GM12878 (cell line): ENCODE measurements at regions not wholly inside any gene's neighbourhood (a gene's known extent, or its start where the extent isn't known, plus 50 kb on each side); places are given as distances from the start of the nearest gene placed in this dataset.

ENCODE experiments used
- ATAC-seq: fragments of 200-7000 bp; cut with Tn5 transposase; 3 replicates; pipeline ENCODE4 v1.9.1; 2020; ENCODE audit warnings: mild to moderate bottlenecking, moderate library complexity
- BruUV-seq: library from RNA; stranded (reverse); fragments of 400-500 nt; replicated peaks from 2 replicates; lab custom pipeline; 2021; lab: Mats Ljungman, UMichigan
- CTCF ChIA-PET: fragments of 300-600 bp; sonication (Branson Sonifier 250); formaldehyde crosslinking; extraction: SDS; loops from one replicate; lab custom pipeline; 2021; ENCODE audit warnings: inconsistent platforms; lab: Yijun Ruan, JAX
- POLR2A ChIA-PET: fragments of 350-600 bp; formaldehyde crosslinking; extraction: SDS; loops from one replicate; lab custom pipeline; 2021; ENCODE audit warnings: inconsistent platforms; lab: Charles Lee
- RAD21 ChIA-PET: fragments of 300-600 bp; sonication (Branson Sonifier 250); formaldehyde crosslinking; loops from one replicate; lab custom pipeline; 2023; ENCODE audit warnings: antibody characterized with exemption; ENCODE audit not compliant: unreplicated experiment; lab: Charles Lee
- SMC1A ChIA-PET: fragments of 300-600 bp; sonication (Branson Sonifier 250); formaldehyde crosslinking; loops from one replicate; lab custom pipeline; 2023; ENCODE audit not compliant: unreplicated experiment, uncharacterized antibody; lab: Charles Lee
- DNase-seq: peaks from one replicate; pipeline ENCODE4 v3.0.0-alpha.2; 2011; ENCODE audit warnings: low read depth, low spot score
- FAIRE-seq: peaks from 3 replicates; lab custom pipeline; 2011; peaks lifted over from hg19 to GRCh38; lab: Jason Lieb, UNC
- H2AFZ ChIP-seq: 2 replicates; pipeline ENCODE4 v1.6.0; 2011; ENCODE audit warnings: low read depth, low read length, control low read depth; ENCODE audit not compliant: control insufficient read depth
- H3K27ac ChIP-seq: 2 replicates; pipeline ENCODE4 v1.5.1; 2011; ENCODE audit warnings: control low read depth; ENCODE audit not compliant: control insufficient read depth, insufficient read depth
- H3K27me3 ChIP-seq, 2 experiments: replicated peaks in 1 of 2; 2 replicates each; pipeline versions ENCODE4 v1.6.0 to v1.6.1; 2011; ENCODE audit warnings: low read length in 1 of 2; ENCODE audit not compliant: control insufficient read depth in 2 of 2, insufficient read depth in 2 of 2
- H3K36me3 ChIP-seq, 2 experiments: 2 replicates each; pipeline ENCODE4 v1.5.1; 2011; ENCODE audit warnings: low read length in 1 of 2; ENCODE audit not compliant: control insufficient read depth in 2 of 2, insufficient read depth in 2 of 2
- H3K4me1 ChIP-seq: 2 replicates; pipeline ENCODE4 v1.6.1; 2011; ENCODE audit warnings: mild to moderate bottlenecking, low read length, moderate library complexity, mixed read lengths; ENCODE audit not compliant: control insufficient read depth, insufficient read depth
- H3K4me2 ChIP-seq: 2 replicates; pipeline ENCODE4 v1.6.0; 2011; ENCODE audit warnings: control low read depth; ENCODE audit not compliant: control insufficient read depth, insufficient read depth
- H3K4me3 ChIP-seq: fragments of 200-600 bp; sonication (generic); 2 replicates; pipeline ENCODE4 v1.5.1; 2016
- H3K79me2 ChIP-seq: 2 replicates; pipeline ENCODE4 v1.6.0; 2011; ENCODE audit warnings: low read length; ENCODE audit not compliant: control insufficient read depth, insufficient read depth
- H3K9ac ChIP-seq: 2 replicates; pipeline ENCODE4 v1.8.0; 2011; ENCODE audit warnings: low read length, control low read depth, mixed read lengths; ENCODE audit not compliant: control insufficient read depth, insufficient read depth
- H3K9me3 ChIP-seq: replicated peaks from 3 replicates; pipeline ENCODE4 v1.5.1; 2011; ENCODE audit warnings: mild to moderate bottlenecking, low read length; ENCODE audit not compliant: control insufficient read depth, insufficient read depth
- H4K20me1 ChIP-seq: 2 replicates; pipeline ENCODE4 v1.6.0; 2011; ENCODE audit not compliant: control insufficient read depth, insufficient read depth
- CBFB ChIP-seq: IDR thresholded peaks from 2 replicates; pipeline ENCODE4 v1.6.1; 2016; ENCODE audit warnings: antibody characterized with exemption, low read depth
- CHD1 ChIP-seq: IDR thresholded peaks from 2 replicates; pipeline ENCODE4 v1.6.1; 2012; ENCODE audit warnings: low read depth, low read length, improper control_type of control experiment
- EED ChIP-seq: sonication (generic); IDR thresholded peaks from 2 replicates; pipeline ENCODE4 v1.6.1; 2016; ENCODE audit warnings: antibody characterized with exemption, low read depth
- IRF4 ChIP-seq: IDR thresholded peaks from 2 replicates; pipeline ENCODE4 v1.6.1; 2011; ENCODE audit warnings: low read depth, low read length
- LARP7 ChIP-seq: fragments of 450-650 bp; IDR thresholded peaks from 2 replicates; pipeline ENCODE4 v1.6.1; 2017; ENCODE audit warnings: mild to moderate bottlenecking
- RB1 ChIP-seq: fragments of 450-650 bp; formaldehyde crosslinking; IDR thresholded peaks from 2 replicates; pipeline ENCODE4 v1.6.1; 2017; ENCODE audit warnings: mild to moderate bottlenecking, borderline replicate concordance
- RBBP5 ChIP-seq: fragments of 200-600 bp; sonication (generic); conservative IDR thresholded peaks from 2 replicates; pipeline ENCODE4 v1.6.1; 2016
- SIX5 ChIP-seq: IDR thresholded peaks from 2 replicates; pipeline ENCODE4 v1.6.1; 2011; ENCODE audit warnings: mild to moderate bottlenecking, low read depth, low read length, moderate library complexity; ENCODE audit not compliant: severe bottlenecking
- SMC3 ChIP-seq: IDR thresholded peaks from 2 replicates; pipeline ENCODE4 v1.6.1; 2011; ENCODE audit warnings: low read length, improper control_type of control experiment, borderline replicate concordance
- SPI1 ChIP-seq: IDR thresholded peaks from 2 replicates; pipeline ENCODE4 v1.6.1; 2011; ENCODE audit warnings: low read depth, mild to moderate bottlenecking, low read length, moderate library complexity, borderline replicate concordance; ENCODE audit not compliant: insufficient read depth
- SUZ12 ChIP-seq: fragments of 200-600 bp; sonication (generic); IDR thresholded peaks from one replicate; pipeline ENCODE4 v1.6.1; 2018; ENCODE audit warnings: antibody characterized with exemption, mild to moderate bottlenecking; ENCODE audit not compliant: unreplicated experiment
- TAF1 ChIP-seq: IDR thresholded peaks from 2 replicates; pipeline ENCODE4 v1.6.1; 2011; ENCODE audit warnings: mild to moderate bottlenecking, low read depth, low read length, borderline replicate concordance
- WRNIP1 ChIP-seq: IDR thresholded peaks from 2 replicates; pipeline ENCODE4 v1.6.1; 2011; ENCODE audit warnings: low read depth, low read length, improper control_type of control experiment, borderline replicate concordance
- ZBED1 ChIP-seq: IDR thresholded peaks from 2 replicates; pipeline ENCODE4 v1.6.1; 2016; ENCODE audit warnings: borderline replicate concordance
- WGBS: methylation state at CpG from one replicate; pipeline ENCODE4 v1.1.6; 2016; ENCODE audit warnings: low lambda C conversion rate; ENCODE audit not compliant: insufficient replicate concordance, insufficient coverage; ENCODE audit errors: missing lambda C conversion rate; 5-methylcytosine and 5-hydroxymethylcytosine counted together
- in situ Hi-C: fragments of 300-500 bp; cut with MboI; formaldehyde crosslinking; loops from 9 replicates; pipeline ENCODE4 v1.14.3; 2018; ENCODE audit warnings: mixed read lengths
- intact Hi-C: fragments of 100-400 bp; cut with micrococcal nuclease; formaldehyde crosslinking; loops from one replicate; pipeline ENCODE4 v1.14.2; 2022; ENCODE audit not compliant: unreplicated experiment
- TF ChIP-seq, protein P1 (sequence below): IDR thresholded peaks from 2 replicates; pipeline ENCODE4 v1.6.1; 2011; ENCODE audit warnings: mild to moderate bottlenecking, low read depth, low read length, moderate library complexity; ENCODE audit not compliant: insufficient replicate concordance
- TF ChIP-seq, protein P2 (sequence below): fragments of 450-650 bp; IDR thresholded peaks from 2 replicates; pipeline ENCODE4 v1.6.1; 2017; ENCODE audit warnings: mild to moderate bottlenecking, low read depth, inconsistent platforms; ENCODE audit not compliant: poor library complexity, severe bottlenecking

DNA sequence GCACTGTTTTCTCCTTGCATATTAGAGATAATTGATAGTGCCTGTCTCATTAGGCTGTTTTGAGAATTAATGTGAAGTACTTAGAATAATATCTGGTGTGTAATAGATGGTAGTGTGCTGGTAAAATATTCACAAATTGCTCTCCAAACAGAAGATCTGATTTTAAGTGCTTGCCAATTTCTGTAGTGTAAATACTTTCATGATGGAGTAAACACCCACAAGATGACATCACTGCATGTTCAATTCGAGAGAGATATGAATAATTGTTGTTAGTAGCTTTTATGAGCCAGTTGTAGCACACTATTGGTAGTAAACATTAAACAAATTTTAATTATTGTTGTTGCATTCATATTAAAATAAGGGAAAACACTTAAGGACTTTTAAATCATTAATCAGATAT is 392.3 kb upstream of the RIOK2 start:
- Histone ChIP-seq H3K27me3 (no peaks in the 10 kb centered on the region), H3K4me1 (no peaks in the 10 kb centered on the region), H3K9ac (no peak overlapping the region), H3K79me2 (no peaks in the 10 kb centered on the region), H3K4me3 (no peak overlapping the region), H3K9me3 (peaks cover 1% of the 10 kb centered on the region; the same call in 2 of the 3 replicates), H3K27ac (no peak overlapping the region), H3K36me3 (no peaks in the 10 kb centered on the region), H3K4me2 (no peak overlapping the region), H4K20me1 (no peaks in the 10 kb centered on the region), H2AFZ (no peak overlapping the region)
- ChIA-PET RAD21 (no interaction called here), SMC1A (interaction anchor here (0.6 to 0.8 kb wide), 2 partner anchors 14 to 169 kb away, joined by 3 read pairs; no protein-coding TSS in a partner anchor), POLR2A (no interaction called here), CTCF (interaction anchor here (1.7 kb wide), 1 partner anchor 15 kb away, joined by 5 read pairs; no protein-coding TSS in a partner anchor)
- no TSS peak for BruUV-seq
- no peak for DNase-seq
- no peak for FAIRE-seq
- no peak for ATAC-seq
- in situ Hi-C loops, result no loop called here
- TF ChIP-seq RB1, result no peak
- no peak for TF ChIP-seq LARP7
- TF ChIP-seq IRF4, result no peak
- TF ChIP-seq SPI1, result no peak
- TF ChIP-seq EED, result no peak
- TF ChIP-seq, protein P1, sequence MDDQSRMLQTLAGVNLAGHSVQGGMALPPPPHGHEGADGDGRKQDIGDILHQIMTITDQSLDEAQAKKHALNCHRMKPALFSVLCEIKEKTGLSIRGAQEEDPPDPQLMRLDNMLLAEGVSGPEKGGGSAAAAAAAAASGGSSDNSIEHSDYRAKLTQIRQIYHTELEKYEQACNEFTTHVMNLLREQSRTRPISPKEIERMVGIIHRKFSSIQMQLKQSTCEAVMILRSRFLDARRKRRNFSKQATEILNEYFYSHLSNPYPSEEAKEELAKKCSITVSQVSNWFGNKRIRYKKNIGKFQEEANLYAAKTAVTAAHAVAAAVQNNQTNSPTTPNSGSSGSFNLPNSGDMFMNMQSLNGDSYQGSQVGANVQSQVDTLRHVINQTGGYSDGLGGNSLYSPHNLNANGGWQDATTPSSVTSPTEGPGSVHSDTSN, result no peak
- no peak for TF ChIP-seq CHD1
- TF ChIP-seq TAF1, result no peak
- no peak for TF ChIP-seq CBFB
- no peak for TF ChIP-seq SIX5
- TF ChIP-seq SUZ12, result no peak
- TF ChIP-seq, protein P2, sequence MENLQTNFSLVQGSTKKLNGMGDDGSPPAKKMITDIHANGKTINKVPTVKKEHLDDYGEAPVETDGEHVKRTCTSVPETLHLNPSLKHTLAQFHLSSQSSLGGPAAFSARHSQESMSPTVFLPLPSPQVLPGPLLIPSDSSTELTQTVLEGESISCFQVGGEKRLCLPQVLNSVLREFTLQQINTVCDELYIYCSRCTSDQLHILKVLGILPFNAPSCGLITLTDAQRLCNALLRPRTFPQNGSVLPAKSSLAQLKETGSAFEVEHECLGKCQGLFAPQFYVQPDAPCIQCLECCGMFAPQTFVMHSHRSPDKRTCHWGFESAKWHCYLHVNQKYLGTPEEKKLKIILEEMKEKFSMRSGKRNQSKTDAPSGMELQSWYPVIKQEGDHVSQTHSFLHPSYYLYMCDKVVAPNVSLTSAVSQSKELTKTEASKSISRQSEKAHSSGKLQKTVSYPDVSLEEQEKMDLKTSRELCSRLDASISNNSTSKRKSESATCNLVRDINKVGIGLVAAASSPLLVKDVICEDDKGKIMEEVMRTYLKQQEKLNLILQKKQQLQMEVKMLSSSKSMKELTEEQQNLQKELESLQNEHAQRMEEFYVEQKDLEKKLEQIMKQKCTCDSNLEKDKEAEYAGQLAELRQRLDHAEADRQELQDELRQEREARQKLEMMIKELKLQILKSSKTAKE, result no peak
- no peak for TF ChIP-seq ZBED1
- TF ChIP-seq SMC3, result no peak
- no peak for TF ChIP-seq RBBP5
- no peak for TF ChIP-seq WRNIP1
- intact Hi-C loops, result no loop called here
- 8% methylated on average over 1 of the region's 1 CpG for WGBS
